B cell (primary cell): ENCODE measurements at regions not wholly inside any gene's neighbourhood (a gene's known extent, or its start where the extent isn't known, plus 50 kb on each side); places are given as distances from the start of the nearest gene placed in this dataset.
A peak's percentile ranks its signal among the peaks of the same experiment; 100 is the strongest.

ENCODE experiments used
- ATAC-seq: fragments of 200-7000 bp; cut with Tn5 transposase; one replicate; pipeline ENCODE4 v1.10.0; 2021; ENCODE audit warnings: low read depth, mild to moderate bottlenecking, moderate number of reproducible peaks, moderate library complexity
- CTCF ChIA-PET: fragments of 350-600 bp; sonication (Branson Sonifier 250); formaldehyde crosslinking; loops from one replicate; lab custom pipeline; 2021; ENCODE audit warnings: antibody characterized with exemption, inconsistent platforms; lab: Charles Lee
- POLR2A ChIA-PET: fragments of 350-600 bp; sonication (Branson Sonifier 250); formaldehyde crosslinking; loops from one replicate; lab custom pipeline; 2021; ENCODE audit warnings: antibody characterized with exemption; lab: Charles Lee
- DNase-seq: peaks from one replicate; pipeline ENCODE4 v3.0.0; 2013
- H2AFZ ChIP-seq: 2 replicates; pipeline ENCODE4 v1.6.1; 2012; ENCODE audit warnings: mild to moderate bottlenecking, low read depth, low read length; ENCODE audit not compliant: insufficient read depth, poor library complexity, severe bottlenecking
- H3K27ac ChIP-seq, 2 donors: 1 replicate in 1 of 2; 2 replicates in 1 of 2; pipeline ENCODE4 v1.5.1; 2012 to 2013; ENCODE audit warnings: low read length in 2 of 2, mild to moderate bottlenecking in 2 of 2, moderate library complexity in 1 of 2
- H3K27me3 ChIP-seq, 4 experiments: fragments of 200-600 bp in 1 of 4; sonication (generic) in 1 of 4; replicated peaks in 1 of 4; 1 replicate in 2 of 4; 2 replicates in 2 of 4; pipeline versions ENCODE4 v1.6.1 to v1.7.0; 2013 to 2016; ENCODE audit warnings: low read length in 3 of 4, mild to moderate bottlenecking in 2 of 4, mixed read lengths in 1 of 4, moderate library complexity in 1 of 4; ENCODE audit not compliant: insufficient read depth in 4 of 4, control insufficient read depth in 3 of 4; ENCODE audit errors: control extremely low read depth in 1 of 4
- H3K36me3 ChIP-seq, 2 experiments: replicated peaks in 1 of 2; 1 replicate in 1 of 2; 2 replicates in 1 of 2; pipeline versions ENCODE4 v1.6.1 to v1.7.1; 2013; ENCODE audit warnings: low read length in 1 of 2; ENCODE audit not compliant: insufficient read depth in 2 of 2, control insufficient read depth in 1 of 2; ENCODE audit errors: control extremely low read depth in 1 of 2, extremely low read depth in 1 of 2
- H3K4me1 ChIP-seq, 2 donors: fragments of 200-600 bp in 1 of 2; sonication (generic) in 1 of 2; 1 replicate in 1 of 2; 2 replicates in 1 of 2; pipeline versions ENCODE4 v1.5.1 to v1.6.1; 2013 to 2017; ENCODE audit warnings: low read length in 2 of 2; ENCODE audit not compliant: control insufficient read depth in 2 of 2, insufficient read depth in 2 of 2
- H3K4me2 ChIP-seq: replicated peaks from 2 replicates; pipeline ENCODE3; 2012; ENCODE audit warnings: mild to moderate bottlenecking, low read depth, low read length; ENCODE audit not compliant: poor library complexity, severe bottlenecking
- H3K4me3 ChIP-seq, 5 experiments: fragments of 200-600 bp in 1 of 5; sonication (generic) in 1 of 5; 1 replicate in 3 of 5; 2 replicates in 2 of 5; pipeline versions ENCODE4 v1.5.1 to v1.7.0; 2011 to 2016; ENCODE audit warnings: low read length in 4 of 5, mild to moderate bottlenecking in 4 of 5, low read depth in 2 of 5, control low read depth in 1 of 5, moderate library complexity in 1 of 5; ENCODE audit not compliant: insufficient read depth in 1 of 5; ENCODE audit errors: control extremely low read depth in 1 of 5, extremely low read depth in 1 of 5
- H3K79me2 ChIP-seq: fragments of 200-600 bp; sonication (generic); one replicate; pipeline ENCODE4 v1.6.0; 2016; ENCODE audit warnings: low read length; ENCODE audit not compliant: control insufficient read depth, insufficient read depth
- H3K9ac ChIP-seq: fragments of 200-600 bp; sonication (generic); 2 replicates; pipeline ENCODE4 v1.6.1; 2017; ENCODE audit warnings: mild to moderate bottlenecking, low read length, moderate library complexity
- H3K9me3 ChIP-seq, 3 donors: one replicate each; pipeline versions ENCODE4 v1.6.1 to v1.7.1; 2013; ENCODE audit warnings: low read length in 2 of 3; ENCODE audit not compliant: control insufficient read depth in 2 of 3, insufficient read depth in 1 of 3; ENCODE audit errors: control extremely low read depth in 1 of 3
- H4K20me1 ChIP-seq: 2 replicates; pipeline ENCODE4 v1.6.0; 2012; ENCODE audit warnings: mild to moderate bottlenecking, low read length; ENCODE audit not compliant: insufficient read depth, control insufficient read depth, poor library complexity, severe bottlenecking
- H3K27ac Mint-ChIP-seq: one replicate; pipeline ENCODE4 v1.8.0; 2021; ENCODE audit warnings: mixed read lengths
- H3K27me3 Mint-ChIP-seq: one replicate; pipeline ENCODE4 v1.8.0; 2021; ENCODE audit warnings: mixed read lengths
- H3K4me1 Mint-ChIP-seq: one replicate; pipeline ENCODE4 v1.8.0; 2021; ENCODE audit warnings: mixed read lengths
- H3K4me3 Mint-ChIP-seq: one replicate; pipeline ENCODE4 v1.8.0; 2021; ENCODE audit warnings: mixed read lengths
- H3K9me3 Mint-ChIP-seq: one replicate; pipeline ENCODE4 v1.8.0; 2022; ENCODE audit warnings: mixed read lengths; ENCODE audit not compliant: insufficient read depth
- CTCF ChIP-seq: fragments of 200-600 bp; IDR thresholded peaks from one replicate; pipeline ENCODE4 v1.8.0; 2022; ENCODE audit warnings: antibody characterized with exemption, mild to moderate bottlenecking
- EZH2 ChIP-seq: IDR thresholded peaks from 2 replicates; pipeline ENCODE4 v1.6.1; 2012; ENCODE audit warnings: borderline replicate concordance, low read depth, mild to moderate bottlenecking, moderate library complexity, low read length; ENCODE audit not compliant: insufficient read depth, poor library complexity, severe bottlenecking
- WGBS: methylation state at CpG from one replicate; pipeline ENCODE4 v1.1.5; 2013; ENCODE audit warnings: missing lambda C conversion rate; ENCODE audit not compliant: insufficient coverage; 5-methylcytosine and 5-hydroxymethylcytosine counted together
- intact Hi-C: fragments of 100-400 bp; cut with micrococcal nuclease; formaldehyde crosslinking; loops from one replicate; pipeline ENCODE4 v1.10.0; 2022

GRCh38 chr2:41720331-41721251 lies 327.2 kb upstream of the PKDCC start:
- Histone ChIP-seq H3K9me3 (no peaks in the 10 kb centered on the region), H3K4me1 (no peaks in the 10 kb centered on the region), H3K4me3 (no peak overlapping the region), H3K27me3 (no peaks in the 10 kb centered on the region), H3K36me3 (no peaks in the 10 kb centered on the region), H3K79me2 (no peaks in the 10 kb centered on the region), H2AFZ (peak overlapping the region; percentile 35), H4K20me1 (no peaks in the 10 kb centered on the region), H3K9ac (no peak overlapping the region), H3K4me2 (peak overlapping the region; percentile 24), H3K27ac (no peak overlapping the region)
- H3K9me3 Mint-ChIP-seq, result no peaks in the 10 kb centered on the region
- no peak overlapping the region for H3K27ac Mint-ChIP-seq
- peak overlapping the region; percentile 20 for H3K4me3 Mint-ChIP-seq
- ATAC-seq, result no peak
- DNase-seq, result no peak
- H3K4me1 Mint-ChIP-seq, result peaks cover 6% of the 10 kb centered on the region
- H3K27me3 Mint-ChIP-seq, result no peaks in the 10 kb centered on the region
- POLR2A ChIA-PET, result no interaction called here
- intact Hi-C loops, result no loop called here
- no peak for TF ChIP-seq EZH2
- no peak for TF ChIP-seq CTCF
- CTCF ChIA-PET, result no interaction called here
- 80% methylated on average over 1 of the region's 6 CpGs for WGBS

- no peak for ATAC-seq
- Histone ChIP-seq H4K20me1 (no peaks in the 10 kb centered on the region), H3K27me3 (no peaks in the 10 kb centered on the region), H3K27ac (no peak overlapping the region), H3K4me3 (no peak overlapping the region), H3K9ac (no peak overlapping the region), H2AFZ (no peak overlapping the region), H3K79me2 (no peaks in the 10 kb centered on the region), H3K4me1 (no peaks in the 10 kb centered on the region), H3K36me3 (no peaks in the 10 kb centered on the region), H3K4me2 (no peak overlapping the region), H3K9me3 (no peaks in the 10 kb centered on the region)
- no CpG with 5 or more reads among the region's 6 CpGs for WGBS
- DNase-seq, result no peak
- peaks cover 2% of the 10 kb centered on the region for H3K4me1 Mint-ChIP-seq
- ChIA-PET POLR2A (no interaction called here), CTCF (no interaction called here)
- H3K27ac Mint-ChIP-seq, result no peak overlapping the region
- TF ChIP-seq CTCF (no peak), EZH2 (no peak)
- no peaks in the 10 kb centered on the region for H3K9me3 Mint-ChIP-seq
- intact Hi-C loops, result no loop called here
- no peaks in the 10 kb centered on the region for H3K27me3 Mint-ChIP-seq
- H3K4me3 Mint-ChIP-seq, result no peak overlapping the region
Measured at GRCh38 chr2:41722668-41723369, 325.0 kb upstream of the PKDCC start.
